Heart left ventricle (tissue), 13 donors: ENCODE measurements at regions not wholly inside any gene's neighbourhood (a gene's known extent, or its start where the extent isn't known, plus 50 kb on each side); places are given as distances from the start of the nearest gene placed in this dataset.

Experiments
- CTCF ChIP-seq, 12 donors: fragments of 200-600 bp; sonication (generic) in 4 of 12; IDR thresholded peaks; one replicate each; pipeline versions ENCODE4 v1.5.0 to v1.8.0; 2018 to 2022; ENCODE audit warnings: antibody characterized with exemption in 12 of 12, mild to moderate bottlenecking in 5 of 12
- POLR2A ChIP-seq, 2 donors: fragments of 450-650 bp; IDR thresholded peaks; one replicate each; pipeline ENCODE4 v1.6.1; 2017; ENCODE audit warnings: antibody characterized with exemption in 2 of 2, mild to moderate bottlenecking in 2 of 2, moderate library complexity in 2 of 2
- donor health status: ischemic (EF 13 %, LVEDD 7.1; RV severe dilation, severe dysfunction).
- donor health status: DM: no; HTN: yes; CAD: no.
- donor health status: DM: no; HTN: no; CAD: no.
- donor health status: ischemic (EF 25% LVEDD 6.9; RV normal size, moderate dysfunction).
- donor health status: ischemic (EF 25% LVEDD 5.7; RV mildly dilated, moderate dysfunction).
- donor health status: ischemic (EF 35%, LVEDD 5.7; RV mildly dilated, moderate dysfunction).
- donor health status: nonischemic (EF 11% LVEDD 7.7; RV severe dilation, severe dysfunction).
- donor health status: DM: yes; HTN: yes; CAD: no.
- donor health status: PGD.
- donor health status: ischemic (EF 29% LVEDD 5.4; RV normal size, mild dysfunction).
- donor health status: nonischemic (EF 23%, LVEDD 6.1; RV moderate dilation, normal function).

GRCh38 chr1:30194046-30194619 lies 529.3 kb downstream of the MATN1 start:
- TF ChIP-seq POLR2A (IDR thresholded peaks at IDR 0.05), result no peak
- no peak for TF ChIP-seq CTCF (IDR thresholded peaks at IDR 0.05)
